Muscle of arm (tissue), 1 donor: ENCODE measurements at regions not wholly inside any gene's neighbourhood (a gene's known extent, or its start where the extent isn't known, plus 50 kb on each side); places are given as distances from the start of the nearest gene placed in this dataset.
"Not testable (repeated sequence)": the region's sequence is repeated elsewhere in the genome, so short reads cannot be mapped to it uniquely, and the experiment has no call there.

ENCODE experiments used
- DNase-seq: peaks from one replicate; pipeline ENCODE4 v3.0.0-alpha.2; 2013

GRCh38 chr6:8361259-8361658, 74.1 kb downstream of the SLC35B3 start:
- DNase-seq: no peak

GRCh38 chr6:8352966-8353340, 82.4 kb downstream of the SLC35B3 start:
- no peak for DNase-seq

GRCh38 chr6:8352335-8352965, 82.9 kb downstream of the SLC35B3 start:
- no peak for DNase-seq

- no peak for DNase-seq
These were observed 91.7 kb downstream of the SLC35B3 start for GRCh38 chr6:8343600-8343999.

- no peak for DNase-seq
These were observed 93.0 kb downstream of the SLC35B3 start for GRCh38 chr6:8342241-8342819.

- DNase-seq: no peak
These were observed 98.2 kb downstream of the SLC35B3 start for GRCh38 chr6:8337147-8337546.

GRCh38 chr6:8336406-8337057, 98.8 kb downstream of the SLC35B3 start:
- no peak for DNase-seq

GRCh38 chr6:8335896-8336295, 99.4 kb downstream of the SLC35B3 start:
- DNase-seq: no peak

- DNase-seq: no peak
These were observed 100.0 kb downstream of the SLC35B3 start for GRCh38 chr6:8335381-8335780.

GRCh38 chr6:8334113-8334512, 101.2 kb downstream of the SLC35B3 start:
- no peak for DNase-seq

GRCh38 chr6:8329562-8329961, 105.8 kb downstream of the SLC35B3 start:
- no peak for DNase-seq

GRCh38 chr6:8325743-8326142, 109.6 kb downstream of the SLC35B3 start:
- DNase-seq: no peak

GRCh38 chr6:8322659-8323058, 112.7 kb downstream of the SLC35B3 start:
- no peak for DNase-seq

GRCh38 chr6:8321671-8322404, 113.5 kb downstream of the SLC35B3 start:
- DNase-seq: no peak

GRCh38 chr6:8315154-8315553, 120.2 kb downstream of the SLC35B3 start:
- DNase-seq: no peak

GRCh38 chr6:8301502-8301901, 133.8 kb downstream of the SLC35B3 start:
- no peak for DNase-seq

GRCh38 chr6:8299034-8299433, 136.3 kb downstream of the SLC35B3 start:
- DNase-seq: no peak

- not testable (repeated sequence) for DNase-seq
These were observed 152.4 kb downstream of the SLC35B3 start for GRCh38 chr6:8282946-8283345.

GRCh38 chr6:8282380-8282779, 153.0 kb downstream of the SLC35B3 start:
- DNase-seq: no peak

GRCh38 chr6:8279041-8279805, 156.1 kb downstream of the SLC35B3 start:
- no peak for DNase-seq

GRCh38 chr6:8278562-8278961, 156.8 kb downstream of the SLC35B3 start:
- no peak for DNase-seq

- no peak for DNase-seq
These were observed 157.6 kb downstream of the SLC35B3 start for GRCh38 chr6:8277769-8278168.
